ENCODE measurements at regions not wholly inside any gene's neighbourhood (a gene's known extent, or its start where the extent isn't known, plus 50 kb on each side); places are given as distances from the start of the nearest gene placed in this dataset.

DNA sequence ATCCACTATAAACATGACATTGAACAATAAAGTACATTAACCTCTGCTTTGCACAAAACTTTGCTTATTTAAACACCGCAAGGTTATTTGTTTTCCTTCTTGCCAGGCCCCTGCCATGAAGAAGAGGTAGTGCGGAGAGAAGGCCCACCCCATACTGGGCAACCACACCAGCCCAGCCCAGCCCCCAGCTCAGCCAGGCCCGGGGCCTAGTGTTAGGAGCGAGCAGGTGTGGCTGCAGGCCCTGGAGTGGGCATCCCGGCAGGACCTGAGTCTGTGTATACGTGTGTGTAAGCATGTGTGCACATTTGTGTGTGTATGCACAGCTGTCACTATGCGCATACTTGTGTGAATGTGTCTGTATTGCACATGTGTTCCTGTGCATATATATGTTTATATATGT lies 90.4 kb upstream of the MVB12B start:
- TF ChIP-seq CTCF (IDR thresholded peaks at IDR 0.05; ENCODE audit: low read depth, low read length) = no peak
- POLR2A ChIA-PET = no interaction called here

DNA sequence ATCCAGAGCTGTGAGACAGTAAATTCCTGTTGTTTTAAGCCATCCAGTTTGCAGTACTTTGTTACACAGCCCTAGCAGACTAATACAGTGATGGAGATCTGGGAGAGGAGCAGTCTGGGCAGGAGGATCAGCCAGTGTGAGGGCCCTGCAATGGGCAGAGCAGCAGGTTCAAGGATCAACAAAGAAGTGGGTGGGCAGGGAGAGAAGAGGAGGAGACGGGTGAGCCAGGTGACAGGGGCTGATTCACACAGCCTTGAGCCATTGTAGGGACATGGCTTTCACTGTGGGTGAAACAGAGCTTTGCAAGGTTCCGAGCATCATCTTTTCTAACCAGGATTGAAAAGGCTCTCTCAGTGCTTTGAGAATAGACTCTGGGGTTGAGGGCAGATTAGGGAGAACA lies 88.2 kb upstream of the MVB12B start:
- no peak for TF ChIP-seq CTCF (IDR thresholded peaks at IDR 0.05; ENCODE audit: low read depth, low read length)
- Histone ChIP-seq H3K4me3 (ENCODE audit: low read depth, low read length) (no peak overlapping the region), H3K27ac (ENCODE audit: low read depth, low read length) (no peak overlapping the region), H3K27me3 (ENCODE audit: control insufficient read depth, insufficient read depth, low read length) (peaks cover 5% of the 10 kb centered on the region), H3K9me3 (ENCODE audit: control insufficient read depth, insufficient read depth, low read length) (peaks cover 10% of the 10 kb centered on the region; the same call in 1 of the 2 replicates)
- ChIA-PET CTCF (no interaction called here), POLR2A (no interaction called here)
- DNase-seq (ENCODE audit: low read depth, low spot score) = no peak

More for the DNA sequence above, 90.4 kb upstream of the MVB12B start:
- Histone ChIP-seq H3K27ac (ENCODE audit: low read depth, low read length) (no peak overlapping the region), H3K27me3 (ENCODE audit: control insufficient read depth, insufficient read depth, low read length) (peaks cover 10% of the 10 kb centered on the region), H3K9me3 (ENCODE audit: control insufficient read depth, insufficient read depth, low read length) (peaks cover 5% of the 10 kb centered on the region; the same call in 1 of the 2 replicates), H3K4me3 (ENCODE audit: low read depth, low read length) (no peak overlapping the region)
- CTCF ChIA-PET = no interaction called here
- no peak for DNase-seq (ENCODE audit: low read depth, low spot score)

- Histone ChIP-seq H3K27me3 (ENCODE audit: control insufficient read depth, insufficient read depth, low read length) (peaks cover 5% of the 10 kb centered on the region), H3K4me3 (ENCODE audit: low read depth, low read length) (no peak overlapping the region), H3K27ac (ENCODE audit: low read depth, low read length) (no peak overlapping the region), H3K9me3 (ENCODE audit: control insufficient read depth, insufficient read depth, low read length) (peaks cover 4% of the 10 kb centered on the region)
- POLR2A ChIA-PET = no interaction called here
- no peak for TF ChIP-seq CTCF (IDR thresholded peaks at IDR 0.05; ENCODE audit: low read depth, low read length)
- no peak for DNase-seq (ENCODE audit: low read depth, low spot score)
- CTCF ChIA-PET = no interaction called here
Measured at GRCh38 chr9:126239515-126239914, 87.1 kb upstream of the MVB12B start.

DNA sequence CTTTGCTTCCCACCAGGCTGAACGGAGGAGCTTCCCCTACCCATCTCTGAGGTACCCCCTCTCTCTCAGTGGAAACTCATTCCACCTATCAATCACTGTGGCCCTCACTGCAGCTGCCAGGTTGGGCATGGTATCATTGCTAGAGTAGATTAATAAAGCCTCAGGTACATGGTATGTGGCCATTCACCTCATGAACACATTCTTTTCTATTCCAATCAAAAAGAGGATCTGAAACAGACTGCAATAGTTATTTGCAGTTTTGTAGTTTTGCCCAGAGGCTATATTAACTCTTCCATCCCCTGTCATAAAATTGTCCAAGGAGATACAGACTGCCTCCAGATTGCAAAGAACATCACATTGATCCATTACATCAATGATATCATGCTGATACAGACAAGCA lies 85.8 kb upstream of the MVB12B start:
- no peak for DNase-seq (ENCODE audit: low read depth, low spot score)
- H3K27me3 ChIP-seq (ENCODE audit: control insufficient read depth, insufficient read depth, low read length) = peaks cover 5% of the 10 kb centered on the region
- H3K4me3 ChIP-seq (ENCODE audit: low read depth, low read length) = no peak overlapping the region
- no peak overlapping the region for H3K27ac ChIP-seq (ENCODE audit: low read depth, low read length)
- H3K9me3 ChIP-seq (ENCODE audit: control insufficient read depth, insufficient read depth, low read length) = peaks cover 8% of the 10 kb centered on the region
- no peak for TF ChIP-seq CTCF (IDR thresholded peaks at IDR 0.05; ENCODE audit: low read depth, low read length)
- ChIA-PET POLR2A (no interaction called here), CTCF (interaction anchor here (1.0 kb wide), 1 partner anchor 158 kb away, joined by 4 read pairs; no protein-coding TSS in a partner anchor)

GRCh38 chr9:126248680-126249079 lies 77.9 kb upstream of the MVB12B start:
- H3K27ac ChIP-seq (ENCODE audit: low read depth, low read length) = no peak overlapping the region
- H3K4me3 ChIP-seq (ENCODE audit: low read depth, low read length) = no peak overlapping the region
- H3K9me3 ChIP-seq (ENCODE audit: control insufficient read depth, insufficient read depth, low read length) = peaks cover 3% of the 10 kb centered on the region; the same call in 1 of the 2 replicates
- peak; percentile 54 for DNase-seq (ENCODE audit: low read depth, low spot score)
- H3K27me3 ChIP-seq (ENCODE audit: control insufficient read depth, insufficient read depth, low read length) = peaks cover 2% of the 10 kb centered on the region
- POLR2A ChIA-PET = interaction anchor here (0.5 kb wide), 1 partner anchor 479 kb away, joined by 3 read pairs; no protein-coding TSS in a partner anchor
- CTCF ChIA-PET = no interaction called here
- TF ChIP-seq CTCF (IDR thresholded peaks at IDR 0.05; ENCODE audit: low read depth, low read length) = no peak

All from AG04450 (cell line).